ACC112 (cell line): ENCODE measurements at regions not wholly inside any gene's neighbourhood (a gene's known extent, or its start where the extent isn't known, plus 50 kb on each side); places are given as distances from the start of the nearest gene placed in this dataset.

ENCODE experiments used
- H2AFZ ChIP-seq: fragments of 200-600 bp; sonication (generic); one replicate; pipeline ENCODE4 v1.6.0; 2017; ENCODE audit warnings: antibody characterized with exemption, low read length; ENCODE audit not compliant: unreplicated experiment
- H3K27ac ChIP-seq: fragments of 200-600 bp; sonication (generic); 2 replicates; pipeline ENCODE4 v1.5.1; 2014; ENCODE audit warnings: low read depth, mild to moderate bottlenecking, antibody characterized with exemption, low read length, moderate library complexity
- H3K27me3 ChIP-seq: fragments of 200-600 bp; sonication (generic); 2 replicates; pipeline ENCODE4 v1.6.1; 2014; ENCODE audit warnings: mild to moderate bottlenecking, antibody characterized with exemption, low read length, moderate library complexity, mixed read lengths; ENCODE audit not compliant: insufficient read depth
- H3K36me3 ChIP-seq: fragments of 200-600 bp; sonication (generic); 2 replicates; pipeline ENCODE4 v1.6.1; 2016; ENCODE audit warnings: mild to moderate bottlenecking, antibody characterized with exemption, low read length, moderate library complexity, mixed read lengths; ENCODE audit not compliant: insufficient read depth
- H3K4me1 ChIP-seq: fragments of 200-600 bp; sonication (generic); one replicate; pipeline ENCODE4 v1.6.1; 2016; ENCODE audit warnings: low read length, mixed read lengths; ENCODE audit not compliant: insufficient read depth, unreplicated experiment, control insufficient read depth
- H3K4me3 ChIP-seq: fragments of 200-600 bp; sonication (generic); 2 replicates; pipeline ENCODE4 v1.5.1; 2014; ENCODE audit warnings: mild to moderate bottlenecking, low read depth, low read length
- H3K79me2 ChIP-seq: fragments of 200-600 bp; sonication (generic); one replicate; pipeline ENCODE4 v1.6.0; 2016; ENCODE audit warnings: low read length; ENCODE audit not compliant: control insufficient read depth, unreplicated experiment, insufficient read depth

DNA sequence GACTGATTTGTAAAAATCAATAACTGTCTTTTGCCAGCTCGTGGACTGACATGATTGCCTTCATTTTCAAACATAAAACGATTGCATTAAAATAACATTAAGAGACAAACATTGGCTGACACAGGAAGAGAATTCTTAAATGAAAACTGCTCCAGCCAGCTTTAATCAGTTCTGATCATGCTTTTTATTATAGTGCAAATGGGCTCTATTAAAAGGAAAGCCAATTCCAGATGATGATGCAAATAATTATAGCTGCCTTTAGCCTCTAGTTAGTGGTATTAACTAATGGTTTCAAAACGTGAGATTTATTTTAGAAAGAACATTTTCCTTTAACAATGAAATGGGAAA lies 301.8 kb upstream of the UBE2E3 start:
- no peak overlapping the region for H2AFZ ChIP-seq
- H3K27ac ChIP-seq = no peak overlapping the region
- H3K4me3 ChIP-seq = no peak overlapping the region
- peaks cover 10% of the 10 kb centered on the region for H3K4me1 ChIP-seq
- H3K27me3 ChIP-seq = no peaks in the 10 kb centered on the region
- H3K36me3 ChIP-seq = no peaks in the 10 kb centered on the region
- H3K79me2 ChIP-seq = no peaks in the 10 kb centered on the region

- Histone ChIP-seq H3K27ac (no peak overlapping the region), H2AFZ (no peak overlapping the region), H3K4me3 (no peak overlapping the region), H3K79me2 (no peaks in the 10 kb centered on the region), H3K27me3 (no peaks in the 10 kb centered on the region), H3K4me1 (peaks cover 10% of the 10 kb centered on the region), H3K36me3 (no peaks in the 10 kb centered on the region)
Measured at GRCh38 chr2:180677930-180678624, 302.3 kb upstream of the UBE2E3 start.

DNA sequence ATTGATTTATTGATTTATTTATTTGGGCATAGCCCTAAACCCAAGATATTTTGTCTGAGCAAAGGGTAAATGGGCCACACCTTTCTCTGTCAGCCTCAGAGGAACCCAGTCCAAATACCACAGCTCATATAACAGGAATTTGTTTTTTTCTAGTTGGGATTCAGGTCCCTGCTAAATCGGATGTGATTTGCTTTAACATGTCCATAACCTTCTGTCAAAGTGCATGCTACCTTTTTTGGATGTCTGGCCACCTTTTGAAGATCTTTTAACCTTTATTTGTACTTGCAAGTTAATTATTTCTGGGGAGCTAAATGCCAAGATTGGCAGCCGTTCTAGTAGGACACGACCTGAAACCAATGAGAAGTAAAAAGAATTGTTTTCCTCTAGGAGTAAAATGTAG lies 303.2 kb upstream of the UBE2E3 start:
- no peak overlapping the region for H3K4me3 ChIP-seq
- no peaks in the 10 kb centered on the region for H3K27me3 ChIP-seq
- H2AFZ ChIP-seq = no peak overlapping the region
- no peaks in the 10 kb centered on the region for H3K36me3 ChIP-seq
- H3K4me1 ChIP-seq = peaks cover 10% of the 10 kb centered on the region
- H3K79me2 ChIP-seq = no peaks in the 10 kb centered on the region
- no peak overlapping the region for H3K27ac ChIP-seq

- H3K79me2 ChIP-seq = no peaks in the 10 kb centered on the region
- no peak overlapping the region for H2AFZ ChIP-seq
- H3K4me3 ChIP-seq = no peak overlapping the region
- H3K36me3 ChIP-seq = no peaks in the 10 kb centered on the region
- no peaks in the 10 kb centered on the region for H3K27me3 ChIP-seq
- peaks cover 10% of the 10 kb centered on the region for H3K4me1 ChIP-seq
- no peak overlapping the region for H3K27ac ChIP-seq
Measured at GRCh38 chr2:180676520-180677025, 303.8 kb upstream of the UBE2E3 start.

DNA sequence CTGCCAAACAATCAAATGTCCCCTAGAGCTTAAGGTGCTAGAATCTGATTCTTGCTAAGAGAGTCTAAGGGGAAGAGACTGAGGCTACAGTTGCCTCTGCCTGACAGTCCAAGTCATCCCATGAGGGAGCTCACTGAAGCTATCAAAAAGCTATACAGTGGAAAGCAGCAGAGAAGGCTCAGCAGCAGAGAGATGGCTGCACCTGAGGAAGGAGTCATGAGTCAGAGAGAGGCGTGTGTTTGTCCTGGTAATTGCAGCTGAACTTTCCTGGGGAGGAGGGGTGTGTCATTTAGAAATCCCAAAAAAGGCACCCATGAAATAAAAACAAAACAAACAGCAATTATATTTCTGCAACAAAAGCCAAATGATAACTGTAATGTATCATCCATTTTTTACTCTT lies 305.2 kb upstream of the UBE2E3 start:
- Histone ChIP-seq H3K27ac (no peak overlapping the region), H3K4me1 (peaks cover 10% of the 10 kb centered on the region), H3K79me2 (no peaks in the 10 kb centered on the region), H3K36me3 (no peaks in the 10 kb centered on the region), H2AFZ (no peak overlapping the region), H3K4me3 (no peak overlapping the region), H3K27me3 (no peaks in the 10 kb centered on the region)

GRCh38 chr2:180672377-180672776 lies 308.0 kb upstream of the UBE2E3 start:
- H3K36me3 ChIP-seq = no peaks in the 10 kb centered on the region
- no peak overlapping the region for H3K27ac ChIP-seq
- no peak overlapping the region for H2AFZ ChIP-seq
- no peak overlapping the region for H3K4me3 ChIP-seq
- H3K27me3 ChIP-seq = no peaks in the 10 kb centered on the region
- H3K79me2 ChIP-seq = no peaks in the 10 kb centered on the region
- H3K4me1 ChIP-seq = peaks cover 2% of the 10 kb centered on the region

DNA sequence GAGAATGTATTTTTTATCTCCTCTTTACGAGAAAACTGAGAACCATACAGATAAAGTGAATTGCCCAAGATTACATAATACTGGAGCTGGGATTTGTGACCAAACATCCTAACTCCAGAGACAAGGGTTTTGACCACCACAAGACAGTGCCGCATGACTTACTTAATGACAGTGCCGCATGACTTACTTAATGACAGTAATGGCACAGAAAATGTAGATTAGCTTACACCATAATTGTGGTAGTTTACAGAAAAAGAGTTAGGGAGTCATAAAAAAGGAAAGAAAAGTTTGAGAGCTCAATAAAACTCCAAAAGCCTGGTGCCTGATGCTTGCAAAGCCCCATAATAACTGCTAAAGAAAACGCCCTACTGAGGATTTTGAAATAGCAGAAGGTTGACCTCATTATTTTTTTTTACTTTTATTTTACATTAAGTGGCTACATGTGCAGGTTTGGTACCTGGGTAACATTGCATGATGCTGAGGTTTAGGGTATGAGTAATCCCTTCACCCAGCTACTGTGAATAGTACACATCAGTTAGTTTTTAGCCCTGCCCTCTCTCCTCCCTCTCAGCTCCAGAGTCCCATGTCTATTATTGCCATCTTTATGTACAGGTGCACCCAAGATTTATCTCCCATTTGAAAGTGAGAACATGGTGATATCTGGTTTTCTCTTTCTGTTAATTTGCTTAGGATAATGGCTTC lies 310.0 kb upstream of the UBE2E3 start:
- H2AFZ ChIP-seq = no peak overlapping the region
- H3K36me3 ChIP-seq = no peaks in the 10 kb centered on the region
- H3K27ac ChIP-seq = no peak overlapping the region
- H3K4me3 ChIP-seq = no peak overlapping the region
- no peaks in the 10 kb centered on the region for H3K27me3 ChIP-seq
- no peaks in the 10 kb centered on the region for H3K4me1 ChIP-seq
- no peaks in the 10 kb centered on the region for H3K79me2 ChIP-seq

DNA sequence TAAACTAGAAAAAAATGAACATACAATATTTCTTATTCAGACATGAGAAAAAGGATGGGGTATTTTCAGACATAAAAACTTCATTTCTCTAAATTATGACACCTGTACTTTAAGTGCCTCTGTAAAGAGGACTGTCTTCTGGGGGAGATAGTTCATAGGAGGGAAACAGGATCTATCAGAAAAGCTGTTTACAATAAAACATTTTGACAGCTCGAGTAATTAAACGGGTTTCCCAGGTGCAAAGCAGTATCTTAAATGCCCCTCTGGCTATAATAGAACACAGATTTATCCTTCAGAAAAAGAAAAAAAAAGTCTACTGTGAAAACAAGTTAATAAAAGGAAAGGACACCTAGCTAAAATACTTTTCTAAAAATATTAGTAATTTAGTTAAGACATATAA lies 311.4 kb upstream of the UBE2E3 start:
- no peaks in the 10 kb centered on the region for H3K4me1 ChIP-seq
- no peaks in the 10 kb centered on the region for H3K27me3 ChIP-seq
- H3K36me3 ChIP-seq = no peaks in the 10 kb centered on the region
- H3K27ac ChIP-seq = no peak overlapping the region
- H3K4me3 ChIP-seq = no peak overlapping the region
- H3K79me2 ChIP-seq = no peaks in the 10 kb centered on the region
- no peak overlapping the region for H2AFZ ChIP-seq

- Histone ChIP-seq H3K36me3 (no peaks in the 10 kb centered on the region), H3K4me1 (peaks cover 15% of the 10 kb centered on the region), H3K27ac (no peak overlapping the region), H3K79me2 (no peaks in the 10 kb centered on the region), H3K27me3 (no peaks in the 10 kb centered on the region), H2AFZ (no peak overlapping the region), H3K4me3 (no peak overlapping the region)
Measured at GRCh38 chr2:180664507-180664906, 315.9 kb upstream of the UBE2E3 start.

DNA sequence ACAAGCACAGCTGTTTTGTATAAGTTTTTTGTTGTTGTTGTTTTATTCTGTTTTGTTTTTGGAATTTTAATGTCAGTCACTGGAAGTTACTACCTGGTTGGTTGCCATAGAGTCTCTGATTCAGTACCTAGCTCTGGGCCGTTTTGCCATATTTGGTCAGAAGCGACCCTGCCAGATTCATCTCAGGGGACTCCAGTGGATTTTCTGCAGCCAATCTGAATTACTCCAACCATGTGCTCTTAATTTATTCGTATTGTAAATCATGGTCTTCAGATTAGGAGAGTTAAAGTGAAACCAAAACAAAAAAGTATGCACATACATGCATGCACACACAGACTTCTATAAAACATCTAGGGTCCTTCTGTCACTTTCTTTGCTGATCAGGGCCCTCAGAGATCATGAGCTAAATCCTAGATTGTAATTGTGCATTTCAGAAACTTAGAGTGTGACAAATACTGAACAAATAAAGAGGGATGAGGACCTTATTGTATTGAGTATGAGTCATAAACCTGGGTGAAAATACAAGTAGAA lies 317.4 kb upstream of the UBE2E3 start:
- Histone ChIP-seq H3K4me1 (peaks cover 15% of the 10 kb centered on the region), H3K4me3 (peak overlapping the region; percentile 67), H3K36me3 (no peaks in the 10 kb centered on the region), H3K27ac (no peak overlapping the region), H3K79me2 (no peaks in the 10 kb centered on the region), H2AFZ (peak overlapping the region; percentile 93), H3K27me3 (no peaks in the 10 kb centered on the region)

DNA sequence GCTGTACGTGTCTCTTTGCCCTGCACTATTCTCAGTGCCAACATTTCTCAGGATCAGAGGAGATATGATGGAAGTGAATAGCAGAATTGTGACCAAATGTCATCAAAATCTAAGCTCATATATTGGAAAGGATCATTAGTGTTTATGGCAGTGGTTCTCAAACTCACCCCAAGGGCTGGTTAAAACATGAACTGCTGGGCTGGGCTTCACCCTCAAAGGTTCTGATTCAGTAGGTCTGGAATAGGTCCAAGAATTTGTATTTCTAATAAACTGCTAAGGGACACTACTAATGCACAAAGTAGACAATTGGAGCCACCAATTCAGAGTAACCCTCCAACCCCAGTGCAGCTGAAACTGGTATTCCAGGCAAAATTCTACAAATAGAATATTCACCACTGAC lies 317.9 kb upstream of the UBE2E3 start:
- Histone ChIP-seq H3K4me3 (peak overlapping the region; percentile 67), H3K36me3 (no peaks in the 10 kb centered on the region), H3K4me1 (peaks cover 17% of the 10 kb centered on the region), H3K27me3 (no peaks in the 10 kb centered on the region), H3K27ac (no peak overlapping the region), H3K79me2 (no peaks in the 10 kb centered on the region), H2AFZ (peak overlapping the region; percentile 93)
